Subcutaneous abdominal adipose tissue (tissue), 5 donors: ENCODE measurements at regions not wholly inside any gene's neighbourhood (a gene's known extent, or its start where the extent isn't known, plus 50 kb on each side); places are given as distances from the start of the nearest gene placed in this dataset.
"Not testable (repeated sequence)": the region's sequence is repeated elsewhere in the genome, so short reads cannot be mapped to it uniquely, and the experiment has no call there.

Source experiments
- H3K27ac ChIP-seq: one replicate; pipeline ENCODE4 v1.7.0; 2013; ENCODE audit warnings: low read depth, mild to moderate bottlenecking, inconsistent platforms, low read length, moderate library complexity
- H3K27me3 ChIP-seq, 5 donors: one replicate each; pipeline ENCODE4 v1.7.0; 2013; ENCODE audit warnings: low read length in 5 of 5, inconsistent platforms in 1 of 5; ENCODE audit not compliant: control insufficient read depth in 5 of 5, insufficient read depth in 4 of 5
- H3K36me3 ChIP-seq, 5 donors: one replicate each; pipeline ENCODE4 v1.7.0; 2013; ENCODE audit warnings: low read length in 5 of 5; ENCODE audit not compliant: control insufficient read depth in 5 of 5, insufficient read depth in 5 of 5
- H3K4me1 ChIP-seq, 5 donors: one replicate each; pipeline ENCODE4 v1.7.0; 2013; ENCODE audit warnings: low read length in 5 of 5, mild to moderate bottlenecking in 3 of 5, moderate library complexity in 1 of 5; ENCODE audit not compliant: control insufficient read depth in 5 of 5, insufficient read depth in 5 of 5
- H3K4me3 ChIP-seq, 5 donors: one replicate each; pipeline ENCODE4 v1.7.0; 2013; ENCODE audit warnings: low read length in 5 of 5, low read depth in 1 of 5
- H3K9ac ChIP-seq, 5 donors: one replicate each; pipeline ENCODE4 v1.7.0; 2013; ENCODE audit warnings: low read length in 5 of 5, mild to moderate bottlenecking in 4 of 5, moderate library complexity in 3 of 5
- H3K9me3 ChIP-seq, 5 donors: one replicate each; pipeline ENCODE4 v1.7.0; 2013; ENCODE audit warnings: low read length in 5 of 5; ENCODE audit not compliant: control insufficient read depth in 5 of 5
- donor health status: healthy.
- donor health status: healthy.
- donor health status: healthy.
- donor health status: healthy.
- donor health status: healthy.

- Histone ChIP-seq H3K27ac (no peak overlapping the region), H3K4me1 (no peaks in the 10 kb centered on the region), H3K27me3 (no peaks in the 10 kb centered on the region), H3K9me3 (peaks cover 0 to 4% (median 0%) of the 10 kb centered on the region in 5 donors), H3K4me3 (no peak overlapping the region), H3K36me3 (no peaks in the 10 kb centered on the region), H3K9ac (no peak overlapping the region)
Observed at GRCh38 chr5:12099296-12099695, 195.1 kb upstream of the CTNND2 start.

GRCh38 chr5:12095808-12096281 is 191.6 kb upstream of the CTNND2 start:
- Histone ChIP-seq H3K9ac (no peak overlapping the region), H3K27me3 (no peaks in the 10 kb centered on the region), H3K4me1 (no peaks in the 10 kb centered on the region), H3K9me3 (peaks cover 0 to 9% (median 0%) of the 10 kb centered on the region in 5 donors), H3K27ac (no peak overlapping the region), H3K36me3 (no peaks in the 10 kb centered on the region), H3K4me3 (no peak overlapping the region)

GRCh38 chr5:12093586-12093985 is 189.3 kb upstream of the CTNND2 start:
- Histone ChIP-seq H3K36me3 (no peaks in the 10 kb centered on the region), H3K4me1 (no peaks in the 10 kb centered on the region), H3K9ac (no peak overlapping the region), H3K27ac (no peak overlapping the region), H3K4me3 (no peak overlapping the region), H3K9me3 (peaks cover 0 to 9% (median 0%) of the 10 kb centered on the region in 5 donors), H3K27me3 (no peaks in the 10 kb centered on the region)

DNA sequence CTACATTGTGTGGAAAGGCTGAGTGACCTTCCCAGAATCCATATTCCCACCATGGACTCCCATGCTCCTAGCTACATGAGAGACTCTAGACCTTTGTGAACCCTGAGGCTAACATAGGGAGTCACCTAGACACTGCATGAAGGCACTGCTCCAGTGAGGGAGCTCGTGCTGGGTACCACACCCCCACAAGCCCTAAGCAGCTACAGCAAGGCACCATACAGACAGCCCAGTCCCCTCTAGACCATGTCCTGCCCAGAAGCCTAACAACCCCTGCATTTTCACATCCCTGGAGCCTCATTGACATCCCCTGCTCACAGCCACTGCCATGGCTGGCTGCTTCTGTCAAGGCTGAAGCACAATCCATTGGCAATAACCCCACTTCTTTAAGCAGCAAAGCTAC is 176.5 kb upstream of the CTNND2 start:
- no peak overlapping the region for H3K4me3 ChIP-seq
- no peak overlapping the region for H3K27ac ChIP-seq
- no peaks in the 10 kb centered on the region for H3K4me1 ChIP-seq
- no peak overlapping the region for H3K9ac ChIP-seq
- H3K27me3 ChIP-seq, result no peaks in the 10 kb centered on the region
- H3K36me3 ChIP-seq, result no peaks in the 10 kb centered on the region
- peaks cover 0 to 13% (median 8%) of the 10 kb centered on the region in 5 donors for H3K9me3 ChIP-seq

DNA sequence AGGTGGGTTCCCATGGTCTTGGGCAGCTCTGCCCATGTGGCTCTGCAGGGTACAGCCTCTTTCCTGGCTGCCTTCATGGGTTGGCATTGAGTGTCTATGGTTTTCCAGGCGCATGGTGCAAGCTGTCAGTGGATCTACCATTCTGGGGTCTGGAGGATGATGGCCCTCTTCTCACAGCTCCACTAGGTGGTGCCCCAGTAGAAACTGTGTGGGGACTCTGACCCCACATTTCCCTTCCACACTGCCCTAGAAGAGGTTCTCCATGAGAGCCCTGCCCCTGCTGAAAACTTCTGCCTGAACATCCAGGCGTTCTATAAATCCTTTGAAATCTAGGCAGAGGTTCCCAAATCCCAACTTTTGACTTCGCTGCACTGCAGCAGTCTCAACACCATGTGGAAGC is 174.0 kb upstream of the CTNND2 start:
- H3K27me3 ChIP-seq, H3K27ac ChIP-seq, H3K4me1 ChIP-seq, H3K4me3 ChIP-seq, H3K9ac ChIP-seq, H3K36me3 ChIP-seq: not testable (repeated sequence)
- peaks cover 0 to 15% (median 8%) of the 10 kb centered on the region in 5 donors for H3K9me3 ChIP-seq

GRCh38 chr5:12073426-12073825 is 169.2 kb upstream of the CTNND2 start:
- no peaks in the 10 kb centered on the region for H3K4me1 ChIP-seq
- H3K27me3 ChIP-seq, result peaks cover 0 to 3% (median 0%) of the 10 kb centered on the region in 5 donors
- no peak overlapping the region for H3K4me3 ChIP-seq
- H3K27ac ChIP-seq, result no peak overlapping the region
- no peak overlapping the region for H3K9ac ChIP-seq
- no peaks in the 10 kb centered on the region for H3K36me3 ChIP-seq
- H3K9me3 ChIP-seq, result peaks cover 0 to 2% (median 0%) of the 10 kb centered on the region in 5 donors

DNA sequence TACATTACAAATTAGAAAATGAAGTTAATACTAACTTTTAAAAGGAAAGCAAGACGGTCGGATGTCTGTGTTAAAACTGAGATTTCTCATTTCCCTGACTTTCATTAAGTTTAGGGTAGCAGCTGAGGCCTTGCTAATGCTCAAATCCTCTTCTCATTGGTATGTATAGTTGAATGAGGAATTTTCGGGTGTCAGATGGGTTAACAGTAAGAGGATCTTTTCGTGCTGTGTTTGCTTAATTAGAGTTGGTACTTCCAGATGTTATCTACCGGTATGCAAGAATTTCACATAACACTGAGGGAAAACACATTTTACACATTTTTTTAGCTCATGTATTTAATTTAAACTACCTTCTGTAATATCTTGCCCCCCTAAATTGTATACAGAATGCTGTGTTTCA is 168.2 kb upstream of the CTNND2 start:
- no peaks in the 10 kb centered on the region for H3K4me1 ChIP-seq
- no peaks in the 10 kb centered on the region for H3K36me3 ChIP-seq
- peaks cover 0 to 2% (median 0%) of the 10 kb centered on the region in 5 donors for H3K9me3 ChIP-seq
- peaks cover 0 to 3% (median 0%) of the 10 kb centered on the region in 5 donors for H3K27me3 ChIP-seq
- H3K27ac ChIP-seq, result no peak overlapping the region
- no peak overlapping the region for H3K9ac ChIP-seq
- no peak overlapping the region for H3K4me3 ChIP-seq

DNA sequence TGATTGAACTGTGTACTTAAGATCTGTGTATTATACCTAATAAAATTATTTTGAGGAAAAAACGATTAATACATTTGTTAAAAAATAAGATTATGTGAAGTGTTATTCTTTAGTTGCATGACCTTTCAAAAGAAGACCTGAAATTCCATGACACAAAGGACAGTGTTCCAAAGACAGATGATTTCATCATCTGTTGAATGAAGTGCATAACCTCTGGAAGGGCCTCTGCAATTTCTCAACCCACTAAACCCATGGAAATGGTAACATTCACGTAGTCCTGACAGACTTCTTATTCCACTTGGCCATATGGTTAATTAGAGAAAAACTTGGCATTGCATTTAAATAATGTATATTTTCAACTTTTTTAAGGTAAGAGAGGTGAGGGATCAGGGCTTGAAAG is 167.2 kb upstream of the CTNND2 start:
- Histone ChIP-seq H3K9me3 (peaks cover 0 to 2% (median 0%) of the 10 kb centered on the region in 5 donors), H3K4me1 (no peaks in the 10 kb centered on the region), H3K4me3 (no peak overlapping the region), H3K36me3 (no peaks in the 10 kb centered on the region), H3K27ac (no peak overlapping the region), H3K27me3 (peaks cover 0 to 3% (median 0%) of the 10 kb centered on the region in 5 donors), H3K9ac (no peak overlapping the region)

GRCh38 chr5:12023614-12024241 is 119.5 kb upstream of the CTNND2 start:
- Histone ChIP-seq H3K9ac (no peak overlapping the region), H3K27me3 (no peaks in the 10 kb centered on the region), H3K4me3 (no peak overlapping the region), H3K4me1 (no peaks in the 10 kb centered on the region), H3K27ac (no peak overlapping the region), H3K9me3 (peaks cover 0 to 8% (median 2%) of the 10 kb centered on the region in 5 donors), H3K36me3 (no peaks in the 10 kb centered on the region)

GRCh38 chr5:12022444-12022843 is 118.2 kb upstream of the CTNND2 start:
- H3K27me3 ChIP-seq, result no peaks in the 10 kb centered on the region
- H3K27ac ChIP-seq, result no peak overlapping the region
- H3K9me3 ChIP-seq, result peaks cover 0 to 3% (median under 1%) of the 10 kb centered on the region in 5 donors
- no peaks in the 10 kb centered on the region for H3K36me3 ChIP-seq
- no peaks in the 10 kb centered on the region for H3K4me1 ChIP-seq
- no peak overlapping the region for H3K4me3 ChIP-seq
- H3K9ac ChIP-seq, result no peak overlapping the region
